HFF-Myc (cell line): ENCODE measurements at regions not wholly inside any gene's neighbourhood (a gene's known extent, or its start where the extent isn't known, plus 50 kb on each side); places are given as distances from the start of the nearest gene placed in this dataset.

ENCODE experiments used
- DNase-seq: peaks from one replicate; pipeline ENCODE4 v3.0.0-alpha.2; 2011; ENCODE audit warnings: low read depth; ENCODE audit errors: extremely low read depth
- H3K4me3 ChIP-seq: replicated peaks from 2 replicates; pipeline ENCODE4 v1.5.1; 2011; ENCODE audit warnings: low read depth, mild to moderate bottlenecking, control low read depth, low read length
- TF ChIP-seq, protein P1 (sequence below): IDR thresholded peaks from 2 replicates; pipeline ENCODE4 v1.5.1; 2012; ENCODE audit warnings: mild to moderate bottlenecking, low read depth, low read length, control low read depth; ENCODE audit errors: missing control alignments

DNA sequence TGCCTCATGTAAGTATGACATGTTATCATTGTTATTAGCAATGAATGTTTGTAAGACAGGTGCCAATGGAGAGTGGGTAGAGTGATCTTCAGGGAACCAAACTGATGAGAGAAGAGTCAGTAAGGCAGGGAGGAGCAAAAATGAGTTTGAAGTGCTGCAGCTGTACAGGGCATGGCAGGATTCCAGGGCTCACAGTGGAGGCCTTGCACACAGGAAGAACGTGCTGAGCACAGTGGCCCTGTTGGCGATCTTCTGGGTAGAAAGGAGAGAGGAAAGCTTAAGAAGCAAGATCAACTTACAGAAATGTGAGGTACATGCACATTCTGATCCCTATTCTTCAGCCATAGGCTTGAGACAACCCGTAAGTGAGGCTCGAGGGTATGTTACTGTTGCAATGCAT lies 219.3 kb upstream of the TMEM45B start:
- DNase-seq = no peak
- H3K4me3 ChIP-seq = no peak overlapping the region
- TF ChIP-seq, protein P1, sequence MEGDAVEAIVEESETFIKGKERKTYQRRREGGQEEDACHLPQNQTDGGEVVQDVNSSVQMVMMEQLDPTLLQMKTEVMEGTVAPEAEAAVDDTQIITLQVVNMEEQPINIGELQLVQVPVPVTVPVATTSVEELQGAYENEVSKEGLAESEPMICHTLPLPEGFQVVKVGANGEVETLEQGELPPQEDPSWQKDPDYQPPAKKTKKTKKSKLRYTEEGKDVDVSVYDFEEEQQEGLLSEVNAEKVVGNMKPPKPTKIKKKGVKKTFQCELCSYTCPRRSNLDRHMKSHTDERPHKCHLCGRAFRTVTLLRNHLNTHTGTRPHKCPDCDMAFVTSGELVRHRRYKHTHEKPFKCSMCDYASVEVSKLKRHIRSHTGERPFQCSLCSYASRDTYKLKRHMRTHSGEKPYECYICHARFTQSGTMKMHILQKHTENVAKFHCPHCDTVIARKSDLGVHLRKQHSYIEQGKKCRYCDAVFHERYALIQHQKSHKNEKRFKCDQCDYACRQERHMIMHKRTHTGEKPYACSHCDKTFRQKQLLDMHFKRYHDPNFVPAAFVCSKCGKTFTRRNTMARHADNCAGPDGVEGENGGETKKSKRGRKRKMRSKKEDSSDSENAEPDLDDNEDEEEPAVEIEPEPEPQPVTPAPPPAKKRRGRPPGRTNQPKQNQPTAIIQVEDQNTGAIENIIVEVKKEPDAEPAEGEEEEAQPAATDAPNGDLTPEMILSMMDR = no peak

- H3K4me3 ChIP-seq = no peak overlapping the region
- TF ChIP-seq, protein P1 = no peak
- DNase-seq = no peak
Observed at GRCh38 chr11:129598378-129598777, 217.3 kb upstream of the TMEM45B start.

- TF ChIP-seq, protein P1 = no peak
- no peak for DNase-seq
- no peak overlapping the region for H3K4me3 ChIP-seq
Observed at GRCh38 chr11:129605815-129606214, 209.8 kb upstream of the TMEM45B start.

DNA sequence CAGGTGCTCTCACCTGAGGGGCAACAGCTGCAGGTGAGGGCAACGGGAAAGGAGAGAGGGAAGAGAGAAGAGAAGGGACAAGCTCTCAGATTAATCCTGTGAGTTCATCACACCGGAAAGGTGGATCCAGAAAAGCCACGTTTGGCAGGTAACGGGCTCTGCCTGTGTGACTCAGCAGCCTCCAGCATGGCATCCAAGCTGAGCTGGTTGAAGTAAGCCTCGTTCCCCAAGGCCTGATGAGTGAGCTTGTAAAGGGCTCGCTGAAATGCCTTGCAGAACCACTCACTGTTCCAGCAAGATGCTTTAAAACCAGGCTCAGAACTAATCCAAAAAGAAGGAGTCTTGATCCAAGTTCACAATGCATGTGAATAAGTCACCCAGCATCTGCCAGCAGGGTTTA lies 206.9 kb upstream of the TMEM45B start:
- TF ChIP-seq, protein P1 = no peak
- no peak overlapping the region for H3K4me3 ChIP-seq
- DNase-seq = no peak

DNA sequence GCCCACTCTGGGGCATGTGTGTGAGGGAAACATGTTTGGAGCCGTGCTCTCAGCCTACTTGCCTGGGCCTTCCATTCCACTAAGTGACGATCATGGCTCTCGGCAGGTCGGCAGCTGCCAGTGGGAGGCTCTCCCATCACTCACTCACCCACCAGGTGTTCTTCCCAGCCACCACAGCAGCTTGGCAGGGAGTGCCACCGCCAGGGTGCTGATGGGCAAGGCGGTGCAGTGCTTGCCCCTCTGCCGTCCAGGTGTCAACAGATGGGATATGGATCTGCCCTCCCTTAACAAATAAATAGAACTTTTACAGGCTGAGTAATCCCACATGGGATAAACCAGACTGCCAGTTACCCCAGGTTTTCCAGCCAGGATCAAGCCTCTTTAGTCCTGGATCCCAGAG lies 205.5 kb upstream of the TMEM45B start:
- no peak overlapping the region for H3K4me3 ChIP-seq
- DNase-seq = no peak
- TF ChIP-seq, protein P1 = no peak

- H3K4me3 ChIP-seq = no peak overlapping the region
- TF ChIP-seq, protein P1 = no peak
- DNase-seq = no peak
Observed at GRCh38 chr11:129610545-129610944, 205.1 kb upstream of the TMEM45B start.
